ENCODE measurements at regions not wholly inside any gene's neighbourhood (a gene's known extent, or its start where the extent isn't known, plus 50 kb on each side); places are given as distances from the start of the nearest gene placed in this dataset.

GRCh38 chr9:18422296-18423036 lies 51.5 kb upstream of the ADAMTSL1 start:
- TF ChIP-seq CTCF (IDR thresholded peaks at IDR 0.05) (no peak), POLR2AphosphoS5 (IDR thresholded peaks at IDR 0.05) (no peak)

Measured in prostate gland (tissue), 2 donors.